GM19025 (cell line): ENCODE measurements at regions not wholly inside any gene's neighbourhood (a gene's known extent, or its start where the extent isn't known, plus 50 kb on each side); places are given as distances from the start of the nearest gene placed in this dataset.
"Not testable (repeated sequence)": the region's sequence is repeated elsewhere in the genome, so short reads cannot be mapped to it uniquely, and the experiment has no call there.

ENCODE experiments used
- ATAC-seq: cut with Tn5 transposase; IDR thresholded peaks from one replicate; pipeline ENCODE4 v1.9.1; 2021; ENCODE audit warnings: mild to moderate bottlenecking, low read depth, moderate library complexity; ENCODE audit not compliant: unreplicated experiment

GRCh38 chr3:6697285-6697684 is 163.6 kb upstream of the GRM7 start:
- ATAC-seq = no peak

- no peak for ATAC-seq
Measured at GRCh38 chr3:6697722-6698121, 163.2 kb upstream of the GRM7 start.

GRCh38 chr3:6704817-6705216 is 156.1 kb upstream of the GRM7 start:
- not testable (repeated sequence) for ATAC-seq

GRCh38 chr3:6706777-6707176 is 154.1 kb upstream of the GRM7 start:
- no peak for ATAC-seq

GRCh38 chr3:6709178-6709577 is 151.7 kb upstream of the GRM7 start:
- no peak for ATAC-seq

- no peak for ATAC-seq
Measured at GRCh38 chr3:6714962-6715361, 146.0 kb upstream of the GRM7 start.

- ATAC-seq = no peak
Measured at GRCh38 chr3:6716420-6716819, 144.5 kb upstream of the GRM7 start.

GRCh38 chr3:6717026-6717943 is 143.6 kb upstream of the GRM7 start:
- ATAC-seq = peak; percentile 88

GRCh38 chr3:6719999-6720398 is 140.9 kb upstream of the GRM7 start:
- no peak for ATAC-seq

- ATAC-seq = no peak
Measured at GRCh38 chr3:6721491-6721890, 139.4 kb upstream of the GRM7 start.

GRCh38 chr3:6723205-6723604 is 137.7 kb upstream of the GRM7 start:
- ATAC-seq = no peak

- no peak for ATAC-seq
Measured at GRCh38 chr3:6726811-6727210, 134.1 kb upstream of the GRM7 start.

GRCh38 chr3:6732807-6733206 is 128.1 kb upstream of the GRM7 start:
- ATAC-seq = no peak

GRCh38 chr3:6733699-6734394 is 127.1 kb upstream of the GRM7 start:
- ATAC-seq = no peak

- no peak for ATAC-seq
Measured at GRCh38 chr3:6734395-6734746, 126.5 kb upstream of the GRM7 start.

GRCh38 chr3:6736836-6737629 is 123.9 kb upstream of the GRM7 start:
- no peak for ATAC-seq

- no peak for ATAC-seq
Measured at GRCh38 chr3:6737630-6738029, 123.3 kb upstream of the GRM7 start.

GRCh38 chr3:6739288-6739687 is 121.6 kb upstream of the GRM7 start:
- ATAC-seq = no peak

- no peak for ATAC-seq
Measured at GRCh38 chr3:6743067-6743720, 117.7 kb upstream of the GRM7 start.

- ATAC-seq = no peak
Measured at GRCh38 chr3:6746443-6746842, 114.5 kb upstream of the GRM7 start.

- ATAC-seq = no peak
Measured at GRCh38 chr3:6747017-6747416, 113.9 kb upstream of the GRM7 start.
